Activated CD4-positive, CD25-positive, alpha-beta regulatory T cell treated with anti-CD3 and anti-CD28 coated beads, Interleukin-2, amount 50 U/mL, for 16 hours (primary cell): ENCODE measurements at regions not wholly inside any gene's neighbourhood (a gene's known extent, or its start where the extent isn't known, plus 50 kb on each side); places are given as distances from the start of the nearest gene placed in this dataset.
"Not testable (repeated sequence)": the region's sequence is repeated elsewhere in the genome, so short reads cannot be mapped to it uniquely, and the experiment has no call there.

Source experiments
- DNase-seq: peaks from one replicate; pipeline ENCODE4 v3.0.0-alpha.2; 2020; ENCODE audit warnings: low read depth, low spot score

DNA sequence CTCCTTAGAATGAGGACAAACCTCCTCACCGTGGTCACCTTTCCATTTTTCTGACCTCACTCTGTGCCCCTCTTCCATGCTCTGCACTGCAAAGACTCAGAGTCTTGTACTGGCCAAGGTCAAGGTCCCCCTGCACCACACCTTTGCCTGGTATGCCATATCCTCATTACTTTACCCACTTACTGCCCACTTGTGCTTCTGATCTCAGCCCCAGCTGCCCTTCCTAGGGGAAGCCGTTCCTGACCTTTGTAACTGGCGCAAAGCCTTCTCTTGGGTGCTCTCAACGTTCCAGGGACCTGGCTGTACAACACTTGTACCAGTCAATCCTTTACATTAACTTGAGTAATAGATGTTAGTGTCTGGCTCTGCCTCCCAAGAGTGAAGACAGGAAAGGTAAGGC, 256.0 kb downstream of the SV2B start:
- DNase-seq: no peak

DNA sequence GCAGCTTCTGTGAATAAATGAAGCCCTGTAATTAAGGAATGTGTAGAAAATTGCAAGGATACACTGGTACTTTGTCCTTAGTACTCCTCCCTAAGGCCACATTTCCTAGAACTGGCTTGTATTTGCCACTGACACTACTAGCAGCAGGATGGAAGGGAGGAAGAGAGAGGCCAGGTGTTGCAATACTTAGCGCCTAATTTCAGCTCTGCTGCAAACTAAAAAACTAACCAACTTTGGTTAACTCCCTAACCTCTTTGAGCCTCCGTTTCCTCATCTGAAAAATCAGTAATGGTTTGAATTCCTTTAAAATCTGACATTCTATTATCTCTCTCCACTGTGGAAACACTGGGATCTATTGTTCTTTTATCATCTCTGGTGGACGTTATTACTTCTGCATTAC, 257.0 kb downstream of the SV2B start:
- no peak for DNase-seq

DNA sequence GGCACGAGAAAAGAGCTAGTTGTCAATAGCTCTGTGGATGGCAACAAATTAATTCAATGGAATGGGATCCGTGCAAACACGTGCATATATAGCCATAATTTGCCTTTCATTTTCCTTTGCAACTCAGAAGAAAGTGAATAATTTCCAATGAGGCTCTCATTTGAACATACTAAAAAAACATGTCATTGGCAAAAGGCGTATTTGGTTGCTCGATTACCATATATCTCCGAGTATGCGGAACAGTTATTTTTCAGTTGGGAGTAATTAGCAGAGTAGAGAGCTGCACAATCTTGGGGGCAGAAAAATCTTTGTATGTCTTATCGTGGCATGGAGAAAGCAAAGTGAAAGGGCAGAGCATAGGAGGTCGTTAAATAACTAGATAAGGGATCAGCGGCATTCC, 257.4 kb downstream of the SV2B start:
- DNase-seq: no peak

DNA sequence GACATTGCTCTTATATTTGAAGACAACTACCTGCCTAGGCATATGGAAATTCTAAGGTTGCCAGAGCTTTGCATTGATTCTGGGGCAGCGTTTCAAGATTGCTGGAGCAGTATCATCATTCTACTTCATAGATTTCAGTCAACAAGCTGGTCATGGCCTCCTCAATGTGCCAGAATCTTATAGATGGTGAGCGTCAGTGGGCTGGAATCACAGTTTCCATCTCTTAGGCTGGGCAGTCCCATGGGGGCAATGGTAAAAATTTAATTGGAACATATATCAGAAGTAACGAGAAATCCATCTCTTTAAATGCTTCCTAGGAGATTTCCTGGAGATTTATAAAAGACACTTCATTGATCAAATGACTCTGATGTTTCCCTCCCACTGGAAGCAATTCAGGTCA, 258.3 kb downstream of the SV2B start:
- DNase-seq: no peak

DNA sequence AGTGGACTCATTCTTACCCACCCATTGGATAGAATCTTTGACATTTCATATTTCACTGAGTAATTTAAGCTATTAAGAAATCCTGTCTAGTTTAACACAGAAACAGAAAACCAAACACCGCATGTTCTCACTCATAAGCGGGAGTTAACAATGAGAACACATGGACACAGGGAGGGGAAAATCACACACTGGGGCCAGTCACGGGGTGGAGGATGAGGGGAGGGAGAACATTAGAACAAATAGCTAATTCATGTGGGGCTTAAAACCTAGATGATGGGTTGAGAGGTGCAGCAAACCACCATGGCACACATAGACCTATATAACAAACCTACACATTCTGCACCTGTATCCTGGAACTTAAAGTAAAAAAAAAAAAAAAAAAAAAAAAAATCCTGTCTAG, 261.6 kb downstream of the SV2B start:
- not testable (repeated sequence) for DNase-seq

DNA sequence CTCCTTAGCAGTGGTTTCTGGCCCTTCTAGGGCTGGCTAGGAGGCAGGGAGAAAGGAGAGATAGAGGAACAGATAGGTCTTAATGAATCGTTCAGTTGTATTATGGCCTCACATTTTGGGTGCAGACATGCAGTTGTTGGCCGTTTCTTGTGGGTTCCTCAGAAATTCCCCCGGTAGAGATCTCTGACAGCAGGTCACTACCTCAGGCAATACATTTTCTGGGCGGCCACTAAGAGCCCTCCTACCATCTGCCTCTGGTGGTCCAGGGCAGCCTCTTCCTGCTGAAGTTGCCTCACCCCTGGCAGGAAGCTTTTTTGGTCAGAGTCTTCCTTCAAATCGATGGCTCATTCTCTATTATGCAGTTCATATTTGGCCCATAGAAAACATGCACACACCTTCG, 266.1 kb downstream of the SV2B start:
- no peak for DNase-seq

DNA sequence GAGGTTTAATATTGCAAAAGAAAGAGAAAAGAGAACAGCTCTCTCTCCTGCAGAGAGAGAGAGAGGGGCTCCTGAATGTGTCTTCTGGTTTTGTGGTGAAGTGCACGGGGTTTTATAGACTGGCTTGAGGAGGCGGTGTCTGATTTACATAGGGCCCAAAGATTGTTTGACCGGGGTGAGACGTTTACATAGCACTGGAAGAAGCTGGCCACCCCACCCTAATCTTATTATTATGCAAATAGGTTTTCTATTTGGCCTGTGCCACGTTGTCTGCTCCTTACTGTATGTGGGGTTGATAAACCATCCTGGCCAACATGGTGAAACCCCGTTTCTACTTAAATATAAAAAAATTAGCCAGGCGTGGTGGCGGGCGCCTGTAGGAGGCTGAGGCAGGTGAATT, 268.6 kb downstream of the SV2B start:
- DNase-seq: no peak

DNA sequence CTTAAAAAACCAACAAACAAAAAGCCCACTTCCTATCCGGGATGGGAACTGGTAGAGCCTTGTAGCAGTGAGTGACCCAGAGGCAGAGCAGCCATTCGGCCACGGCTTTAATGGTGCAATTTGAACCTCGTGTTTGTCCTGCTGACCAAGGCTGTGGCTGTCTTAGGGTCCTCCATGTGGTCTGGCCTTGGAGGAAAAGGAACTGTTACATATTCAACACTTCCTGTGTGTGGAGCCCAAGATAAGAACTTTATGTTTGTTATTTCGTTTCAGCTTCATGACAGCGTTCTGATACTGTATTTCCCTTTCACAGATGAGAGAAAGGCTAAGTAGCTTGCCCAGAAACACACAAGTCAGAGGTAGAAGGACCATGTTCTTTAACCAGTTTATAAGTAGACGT, 269.8 kb downstream of the SV2B start:
- DNase-seq: no peak

DNA sequence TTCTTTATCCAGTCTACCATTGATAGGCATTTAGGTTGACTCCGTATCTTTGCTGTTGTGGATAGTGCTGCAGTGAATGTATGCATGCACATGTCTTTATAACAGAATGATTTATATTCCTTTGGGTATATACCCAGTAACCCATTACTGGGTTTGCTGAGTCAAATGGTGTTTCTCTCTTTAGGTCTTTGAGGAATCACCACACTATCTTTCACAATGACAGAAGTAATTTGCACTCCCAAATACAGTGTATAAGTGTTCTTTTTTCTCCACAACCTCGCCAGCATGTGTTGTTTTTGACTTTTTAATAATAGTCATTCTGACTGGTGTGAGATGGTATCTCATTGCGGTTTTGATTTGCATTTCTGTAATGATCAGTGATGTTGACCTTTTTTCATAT, 271.3 kb downstream of the SV2B start:
- DNase-seq: not testable (repeated sequence)

DNA sequence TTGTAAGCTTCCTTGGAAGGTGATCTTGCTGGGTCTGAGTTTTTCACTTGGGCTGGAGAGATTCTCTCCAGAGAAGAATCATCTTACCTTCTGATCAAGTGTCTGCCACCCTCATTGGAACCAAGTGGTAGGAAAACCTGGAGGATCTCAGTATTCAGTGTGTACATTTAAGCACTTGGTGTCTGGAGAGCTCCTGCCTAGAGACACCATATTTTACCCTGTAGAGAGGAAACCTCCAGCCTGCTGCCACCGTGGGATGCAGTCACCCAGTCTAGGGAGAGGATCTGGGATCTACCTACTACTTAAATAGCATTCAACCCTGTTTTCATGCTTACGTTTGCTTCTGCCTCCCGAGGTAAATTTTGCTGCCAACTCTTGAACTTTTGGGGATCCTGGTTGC, 274.3 kb downstream of the SV2B start:
- DNase-seq: no peak

DNA sequence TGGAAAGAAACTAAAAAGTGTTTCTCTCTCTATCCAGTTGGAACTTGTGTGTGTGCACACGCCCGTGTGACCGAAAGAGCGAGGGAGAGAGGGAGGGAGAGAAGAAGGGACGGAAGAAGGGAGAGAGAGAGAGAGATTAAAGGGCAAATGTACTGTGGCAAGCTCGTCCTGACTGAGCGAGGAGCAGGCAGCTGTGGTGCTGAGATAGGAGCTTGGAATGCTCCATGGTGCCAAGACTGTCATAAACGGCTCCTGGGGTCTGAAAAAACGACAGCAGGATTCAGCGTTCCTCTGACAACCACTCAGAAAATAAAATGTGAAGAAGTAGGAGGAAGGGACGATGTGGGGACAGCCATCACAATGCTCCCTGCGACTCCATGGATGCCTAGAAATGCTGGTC, 276.0 kb downstream of the SV2B start:
- no peak for DNase-seq

DNA sequence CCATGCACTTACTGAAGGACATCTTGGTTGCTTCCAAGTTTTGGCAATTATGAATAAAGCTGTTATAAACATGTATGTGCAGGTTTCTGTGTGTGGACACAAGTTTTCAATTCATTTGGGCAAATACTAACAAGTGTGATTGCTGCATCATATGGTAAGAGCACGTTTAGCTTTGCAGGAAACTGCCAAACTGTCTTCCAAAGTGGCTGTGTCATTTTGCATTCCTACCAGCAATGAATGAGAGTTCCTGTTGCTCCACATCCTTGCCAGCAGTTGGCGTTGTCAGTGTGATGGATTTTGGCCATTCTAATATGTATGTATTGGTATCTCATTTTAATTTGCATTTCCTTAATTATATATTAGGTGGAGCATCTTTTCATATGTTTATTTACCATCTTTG, 280.1 kb downstream of the SV2B start:
- DNase-seq: no peak

DNA sequence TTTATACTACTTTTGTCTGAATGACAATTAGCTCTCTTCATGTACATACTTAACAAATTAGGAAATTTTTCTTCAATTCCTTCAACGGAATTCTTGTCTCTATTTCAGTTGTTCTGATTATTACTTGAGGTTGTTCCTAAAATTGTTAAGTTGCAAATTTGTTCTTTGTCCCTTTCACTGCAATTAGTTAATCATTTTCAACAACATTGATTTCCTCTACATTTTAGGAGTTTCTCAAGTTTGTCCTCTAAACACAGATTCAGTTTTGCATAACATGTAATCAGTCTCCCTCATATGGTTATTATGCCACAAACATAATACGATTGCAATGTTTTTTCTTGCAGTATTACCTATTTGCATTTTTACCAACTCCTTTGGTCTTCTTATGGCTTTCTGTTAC, 283.5 kb downstream of the SV2B start:
- DNase-seq: no peak

DNA sequence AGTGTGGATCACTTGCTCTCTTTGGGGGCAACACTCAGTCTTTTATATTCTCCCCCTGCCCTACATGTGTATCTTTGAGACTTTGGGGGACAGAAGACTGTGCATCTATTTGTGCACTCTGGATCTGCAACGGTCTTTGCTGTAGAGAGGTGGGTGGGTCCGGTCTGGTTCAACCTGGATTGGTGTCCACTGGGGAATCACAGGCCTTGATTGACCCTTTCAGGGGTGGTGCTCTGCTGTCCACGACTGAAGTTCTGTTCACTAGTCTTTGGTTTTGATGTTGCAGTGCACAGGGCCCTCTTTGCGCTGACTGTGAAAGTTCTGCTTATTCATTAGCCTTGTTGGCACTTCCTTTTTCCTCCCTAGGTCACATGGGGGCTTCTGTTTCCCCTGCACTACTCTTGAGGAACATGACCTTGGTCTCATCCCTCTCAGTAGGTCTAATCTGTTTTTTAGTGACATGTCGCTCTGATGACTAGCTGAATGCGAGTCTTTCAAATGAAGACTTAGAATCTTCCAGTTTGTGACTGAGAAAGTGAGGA, 284.2 kb downstream of the SV2B start:
- no peak for DNase-seq

DNA sequence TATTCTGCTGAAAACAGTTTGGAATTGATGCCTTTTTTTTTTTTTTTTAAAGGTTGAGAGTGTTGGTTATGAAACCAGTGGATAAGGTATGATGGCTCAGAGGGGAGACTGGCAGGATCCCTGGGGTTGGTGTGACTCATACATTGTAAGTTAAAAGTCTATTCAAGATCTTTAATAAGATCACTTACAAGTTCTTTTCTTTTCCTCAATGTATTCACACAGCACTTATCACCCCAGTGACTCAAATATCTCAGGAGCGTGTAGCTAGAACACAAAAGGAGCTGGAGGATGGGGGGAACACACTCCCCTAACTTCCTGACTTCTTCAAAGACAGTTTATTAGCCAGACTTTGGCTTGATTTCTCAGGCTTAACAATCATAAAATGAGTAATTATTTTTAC, 285.3 kb downstream of the SV2B start:
- DNase-seq: no peak

DNA sequence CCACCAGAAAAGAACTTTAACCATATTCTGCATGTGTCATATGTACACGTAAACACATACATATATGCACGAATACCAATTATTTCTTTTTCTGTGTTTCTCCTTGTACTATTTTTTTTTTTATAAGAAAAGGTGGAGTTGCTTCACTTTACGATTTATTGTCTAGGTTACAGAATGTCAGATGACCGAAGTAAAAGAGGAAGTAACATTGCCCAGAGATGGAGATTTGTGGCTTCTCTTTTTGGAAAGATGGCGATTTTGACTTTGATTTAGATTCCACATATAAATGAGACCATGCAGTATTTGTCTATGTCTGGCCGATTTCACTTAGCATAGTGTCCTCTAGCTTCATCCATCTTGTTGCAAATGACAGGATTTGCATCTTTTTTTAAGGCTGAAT, 293.1 kb downstream of the SV2B start:
- DNase-seq: no peak

DNA sequence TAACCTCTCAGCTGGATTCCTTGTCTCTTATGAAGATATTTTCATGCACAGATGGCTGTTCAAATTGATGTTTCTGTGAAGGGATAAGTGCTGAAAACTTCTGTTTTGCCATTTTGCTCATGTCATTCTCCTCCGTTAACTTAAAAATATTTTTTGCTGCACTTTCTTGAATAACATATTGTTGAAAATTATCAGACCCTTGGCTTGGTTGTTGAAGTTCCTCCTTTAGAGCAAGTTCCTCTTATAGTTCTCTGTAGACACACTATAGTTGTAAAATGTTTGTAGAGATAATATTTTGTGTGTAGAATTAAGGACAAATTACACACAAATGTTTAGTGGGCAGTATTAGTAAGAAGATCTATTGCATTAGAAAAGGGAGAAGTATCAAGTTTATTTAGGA, 300.4 kb downstream of the SV2B start:
- no peak for DNase-seq

DNA sequence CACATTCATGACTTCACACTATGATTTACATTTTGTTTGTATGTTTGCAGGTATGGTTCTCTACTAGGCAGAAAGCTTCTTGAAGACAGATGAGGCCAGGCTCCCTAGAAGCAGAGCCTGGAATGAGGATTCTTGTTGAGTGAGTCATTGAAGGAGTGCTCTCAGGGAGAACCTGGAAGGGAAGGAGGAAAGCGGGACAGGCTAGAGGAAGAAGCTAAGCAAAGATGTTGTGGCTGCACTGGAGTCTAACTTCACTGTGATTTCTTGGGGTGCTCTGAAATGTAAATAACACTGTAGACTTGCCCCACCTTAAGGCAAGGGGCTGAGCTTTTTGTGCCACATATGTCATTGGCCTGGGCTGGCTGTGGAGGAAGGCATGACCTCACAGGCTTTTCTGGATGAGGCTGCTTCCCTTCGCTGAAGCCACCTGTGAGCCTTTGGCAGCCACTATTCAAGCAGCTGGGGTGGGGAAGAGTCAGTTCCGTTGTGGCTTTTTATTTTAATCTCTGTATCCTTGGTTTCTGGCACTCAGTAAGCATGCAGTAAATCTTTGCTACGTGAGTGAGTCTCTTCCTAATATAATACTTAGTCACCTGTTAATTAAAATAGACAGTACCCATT, 307.3 kb downstream of the SV2B start:
- no peak for DNase-seq

DNA sequence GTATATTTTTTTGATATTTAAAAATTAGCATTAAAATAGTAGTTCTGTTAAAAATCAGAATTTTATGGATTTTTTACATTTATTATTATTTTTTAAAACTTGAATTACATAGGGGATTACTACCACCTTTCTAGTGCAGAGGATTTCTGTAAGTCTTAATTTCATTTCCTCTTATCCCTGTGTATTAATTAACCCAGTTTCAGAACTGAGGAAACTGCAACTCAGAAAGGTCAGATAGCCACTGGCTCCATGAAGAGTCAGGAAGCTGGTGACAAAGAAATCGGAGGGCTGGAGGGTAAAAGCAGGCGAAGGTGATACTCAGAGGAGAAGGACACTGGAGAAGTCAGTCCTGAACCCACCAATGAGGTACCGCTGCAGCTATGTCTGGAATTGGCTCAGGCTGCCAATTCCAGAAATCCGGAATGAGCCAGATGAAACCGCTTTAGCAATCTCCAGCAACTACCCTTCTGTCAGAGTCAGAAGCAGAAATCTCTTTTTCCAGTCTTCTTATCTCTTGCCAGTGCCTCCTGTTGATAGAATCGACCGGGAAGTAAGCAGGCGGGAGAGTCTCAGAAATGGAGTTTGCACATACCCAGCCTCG, 308.5 kb downstream of the SV2B start:
- no peak for DNase-seq

DNA sequence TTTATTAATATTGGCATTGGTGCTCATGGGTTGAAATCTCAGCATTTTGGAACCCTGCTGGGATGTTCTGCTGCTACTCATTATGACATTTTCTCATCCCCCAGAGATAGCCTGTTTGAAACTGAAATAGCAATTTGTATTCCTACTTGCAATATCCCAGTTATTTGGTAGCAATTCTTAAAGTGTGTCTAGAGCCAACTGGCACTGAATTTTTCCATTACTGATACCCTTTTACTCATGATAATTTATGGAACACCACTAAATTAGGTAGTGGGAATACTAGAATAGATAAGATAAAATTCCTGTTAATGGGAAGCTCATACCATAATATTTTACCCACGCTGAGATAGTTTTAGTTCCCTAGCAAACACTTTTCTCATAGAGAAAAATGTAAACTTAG, 309.3 kb downstream of the SV2B start:
- DNase-seq: no peak

DNA sequence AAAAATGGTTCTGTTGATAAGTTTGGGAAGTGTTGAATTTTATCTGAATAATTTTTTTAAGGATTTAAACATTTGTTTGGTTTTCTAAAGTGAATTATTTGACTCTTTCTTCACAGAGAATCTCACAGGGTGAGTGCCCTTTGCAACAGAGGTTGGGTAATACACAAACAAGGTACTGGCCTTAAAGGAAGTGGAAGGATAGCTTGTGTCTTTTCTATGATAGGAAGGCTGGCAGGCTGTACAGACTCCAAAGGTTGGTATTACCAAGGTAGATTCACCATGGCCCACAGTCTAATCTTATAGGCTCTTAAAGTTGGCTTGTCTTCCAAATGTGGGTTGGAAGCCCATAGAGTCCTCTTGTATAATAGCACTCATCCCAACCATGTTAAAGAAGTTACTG, 311.5 kb downstream of the SV2B start:
- DNase-seq: no peak

DNA sequence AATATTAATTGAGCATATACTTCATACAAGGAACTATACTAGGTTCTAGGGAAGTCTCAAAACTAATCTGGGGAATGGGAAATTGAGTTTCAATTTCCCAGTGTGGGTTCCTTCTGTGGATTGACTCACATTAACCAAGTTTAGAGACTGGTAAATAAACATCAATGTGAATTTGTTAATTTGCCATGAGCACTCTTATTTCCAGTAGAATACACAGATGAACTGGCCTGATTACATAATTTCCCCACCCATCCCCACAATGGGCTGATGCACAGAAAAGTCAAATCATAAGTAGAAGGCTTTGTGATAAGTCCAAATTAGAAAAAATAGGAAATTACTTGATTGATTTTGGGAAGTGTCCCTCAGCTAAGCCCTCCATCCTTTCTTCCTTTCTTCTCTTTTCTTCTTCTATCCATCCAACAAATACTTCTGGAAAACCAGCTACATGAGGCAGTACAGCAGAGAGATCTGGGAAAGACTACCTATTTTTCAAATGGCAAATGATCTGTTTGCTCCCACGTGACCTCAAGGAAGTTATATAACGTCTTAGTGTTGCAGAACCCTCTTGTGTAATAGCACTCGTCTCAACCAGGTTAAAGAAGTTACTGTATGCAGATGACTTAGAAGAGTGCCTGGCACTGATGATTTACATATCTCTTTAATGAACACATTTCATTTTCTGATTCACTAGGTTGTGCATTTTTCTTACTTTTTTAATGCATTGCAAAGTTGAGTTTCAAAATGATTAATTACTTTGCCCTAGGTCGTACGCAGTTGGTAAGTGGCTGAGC, 312.3 kb downstream of the SV2B start:
- no peak for DNase-seq

DNA sequence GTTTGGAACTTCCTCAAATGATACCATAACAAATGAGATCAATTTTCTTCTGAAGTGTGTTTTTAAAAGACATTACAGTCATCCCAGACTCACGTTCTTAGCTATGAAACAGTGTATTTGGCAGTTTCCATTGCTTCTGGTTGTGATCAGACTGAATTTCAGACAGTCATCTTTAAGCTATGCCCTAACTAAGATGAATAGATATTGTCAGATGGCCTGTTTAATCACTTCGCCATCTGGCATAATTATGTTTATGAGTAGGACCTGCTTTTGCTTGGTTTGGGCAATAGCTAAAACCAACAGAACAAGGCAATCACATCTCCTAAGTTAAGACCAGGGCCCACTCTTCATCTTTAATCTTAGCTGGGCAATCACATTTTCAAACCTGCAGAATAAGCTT, 313.1 kb downstream of the SV2B start:
- DNase-seq: no peak
